WERI-Rb-1 (cell line): ENCODE measurements at regions not wholly inside any gene's neighbourhood (a gene's known extent, or its start where the extent isn't known, plus 50 kb on each side); places are given as distances from the start of the nearest gene placed in this dataset.

Experiments used
- DNase-seq: peaks from one replicate; pipeline ENCODE4 v3.0.0-alpha.2; 2020
- H3K27ac ChIP-seq: fragments of 250-450 bp; sonication (Bioruptor Pico); 2 replicates; pipeline ENCODE4 v1.5.1; 2020; ENCODE audit warnings: mild to moderate bottlenecking, moderate library complexity
- H3K27me3 ChIP-seq: fragments of 250-450 bp; sonication (Bioruptor Pico); 2 replicates; pipeline ENCODE4 v1.5.1; 2021; ENCODE audit warnings: mild to moderate bottlenecking, low read depth, moderate library complexity; ENCODE audit not compliant: insufficient read depth, severe bottlenecking
- H3K36me3 ChIP-seq: fragments of 250-450 bp; sonication (Bioruptor Pico); 2 replicates; pipeline ENCODE4 v1.5.1; 2020; ENCODE audit warnings: mild to moderate bottlenecking, moderate library complexity
- H3K4me3 ChIP-seq: 2 replicates; pipeline ENCODE4 v1.5.1; 2011; ENCODE audit warnings: low read depth, mild to moderate bottlenecking, control low read depth, low read length
- H3K9me3 ChIP-seq: fragments of 250-450 bp; sonication (Bioruptor Pico); 2 replicates; pipeline ENCODE4 v1.5.1; 2021; ENCODE audit warnings: mild to moderate bottlenecking, moderate library complexity; ENCODE audit not compliant: severe bottlenecking
- CTCF ChIP-seq: IDR thresholded peaks from 2 replicates; pipeline ENCODE4 v1.5.1; 2011; ENCODE audit warnings: low read depth, mild to moderate bottlenecking, control low read depth, inconsistent platforms, low read length

DNA sequence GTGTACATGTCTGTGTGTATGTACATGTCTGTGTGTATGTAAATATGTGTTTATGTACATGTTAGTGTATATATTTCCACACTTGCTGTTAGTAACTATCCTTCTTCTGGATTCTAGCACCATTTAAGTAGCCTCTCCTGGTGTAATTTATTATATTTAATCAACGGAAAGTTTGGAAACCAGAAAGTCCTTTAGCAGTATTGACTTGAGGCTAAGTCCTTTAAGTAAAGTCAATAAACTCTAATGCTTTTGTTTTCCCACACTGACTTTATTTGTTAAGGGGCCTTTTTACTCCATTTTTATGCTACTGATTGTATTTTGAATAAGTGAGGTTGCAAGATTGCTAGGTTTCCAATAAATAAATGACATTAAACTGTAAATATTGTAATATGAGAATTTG, 876.4 kb upstream of the SEL1L start:
- Histone ChIP-seq H3K4me3 (no peak overlapping the region), H3K9me3 (no peaks in the 10 kb centered on the region), H3K36me3 (no peaks in the 10 kb centered on the region), H3K27me3 (no peaks in the 10 kb centered on the region), H3K27ac (no peak overlapping the region)
- TF ChIP-seq CTCF: no peak
- no peak for DNase-seq

GRCh38 chr14:82411298-82411697, 877.6 kb upstream of the SEL1L start:
- TF ChIP-seq CTCF: no peak
- Histone ChIP-seq H3K36me3 (no peaks in the 10 kb centered on the region), H3K27ac (no peak overlapping the region), H3K27me3 (no peaks in the 10 kb centered on the region), H3K4me3 (no peak overlapping the region), H3K9me3 (no peaks in the 10 kb centered on the region)
- DNase-seq: no peak

DNA sequence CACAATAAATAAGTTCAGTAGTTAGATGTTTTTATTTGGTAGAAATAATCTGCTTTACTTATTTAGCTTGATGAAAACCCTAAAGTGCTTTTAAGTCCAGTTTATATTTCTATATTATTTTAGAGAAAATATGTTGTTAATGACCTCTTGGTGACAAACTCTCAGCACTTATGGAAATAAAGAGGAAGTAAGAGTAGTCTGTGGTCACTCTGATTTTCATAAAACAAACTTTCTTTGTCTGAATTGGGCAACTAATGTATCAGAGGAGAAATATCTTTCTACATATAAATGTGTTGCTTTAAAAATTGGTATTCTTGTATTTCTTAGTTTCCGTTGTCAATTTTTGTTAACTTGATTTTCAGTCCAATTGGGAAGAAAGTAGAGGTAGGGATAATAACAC, 878.9 kb upstream of the SEL1L start:
- no peak for TF ChIP-seq CTCF
- H3K27ac ChIP-seq: no peak overlapping the region
- no peak for DNase-seq
- H3K4me3 ChIP-seq: no peak overlapping the region
- no peaks in the 10 kb centered on the region for H3K9me3 ChIP-seq
- H3K27me3 ChIP-seq: no peaks in the 10 kb centered on the region
- no peaks in the 10 kb centered on the region for H3K36me3 ChIP-seq

DNA sequence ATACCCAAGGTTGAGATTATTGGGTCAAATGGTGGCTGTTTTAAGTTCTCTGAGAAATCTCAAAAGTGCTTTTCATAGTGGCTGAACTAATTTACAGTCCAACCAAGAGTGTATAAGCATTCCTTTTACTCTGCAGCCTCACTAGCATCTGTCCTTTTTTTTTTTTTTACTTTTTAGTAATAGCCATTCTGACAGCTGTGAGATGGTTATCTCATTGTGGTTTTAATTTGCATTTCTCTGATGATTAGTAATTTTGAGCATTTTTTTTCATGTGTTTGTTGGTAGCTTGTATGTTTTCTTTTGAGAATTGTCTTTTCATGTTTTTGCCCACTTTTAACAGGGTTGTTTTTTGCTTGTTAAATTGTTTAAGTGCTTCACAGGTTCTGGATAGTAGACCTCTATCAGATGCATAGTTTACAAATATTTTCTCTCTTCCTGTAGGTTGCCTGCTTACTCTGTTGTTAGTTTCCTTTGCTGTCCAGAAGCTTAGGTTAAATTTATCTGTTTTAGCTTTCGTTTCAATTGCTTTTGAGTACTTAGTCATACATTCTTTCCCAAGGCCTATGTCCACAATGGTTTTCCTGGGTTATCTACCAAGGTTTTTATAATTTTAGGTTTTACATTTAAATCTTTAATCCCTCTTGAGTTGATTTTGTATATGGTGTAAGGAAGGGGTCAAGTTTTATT, 881.3 kb upstream of the SEL1L start:
- Histone ChIP-seq H3K9me3 (no peaks in the 10 kb centered on the region), H3K4me3 (no peak overlapping the region), H3K27me3 (no peaks in the 10 kb centered on the region), H3K27ac (no peak overlapping the region), H3K36me3 (no peaks in the 10 kb centered on the region)
- DNase-seq: no peak
- no peak for TF ChIP-seq CTCF

DNA sequence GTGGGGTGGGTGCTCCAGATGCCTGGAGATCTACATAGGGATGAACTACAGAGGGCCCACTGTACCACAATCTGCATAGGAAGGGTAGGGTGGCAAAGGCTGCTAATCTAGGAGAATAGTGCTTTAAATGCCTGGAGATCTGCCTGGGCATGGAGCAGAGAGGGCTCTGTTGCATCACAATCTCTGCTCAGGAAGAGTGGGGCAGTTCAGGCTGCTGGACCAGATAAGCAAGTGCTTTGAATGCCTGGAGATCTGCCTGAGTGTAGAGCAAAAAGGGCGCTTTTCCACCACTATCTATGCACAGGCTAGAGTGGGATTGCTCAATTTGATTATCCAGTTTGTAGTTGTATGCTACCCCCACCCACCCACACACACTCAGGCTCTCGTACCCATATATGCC, 886.3 kb upstream of the SEL1L start:
- Histone ChIP-seq H3K27ac (no peak overlapping the region), H3K36me3 (no peaks in the 10 kb centered on the region), H3K4me3 (no peak overlapping the region), H3K9me3 (no peaks in the 10 kb centered on the region), H3K27me3 (no peaks in the 10 kb centered on the region)
- DNase-seq: no peak
- TF ChIP-seq CTCF: no peak

DNA sequence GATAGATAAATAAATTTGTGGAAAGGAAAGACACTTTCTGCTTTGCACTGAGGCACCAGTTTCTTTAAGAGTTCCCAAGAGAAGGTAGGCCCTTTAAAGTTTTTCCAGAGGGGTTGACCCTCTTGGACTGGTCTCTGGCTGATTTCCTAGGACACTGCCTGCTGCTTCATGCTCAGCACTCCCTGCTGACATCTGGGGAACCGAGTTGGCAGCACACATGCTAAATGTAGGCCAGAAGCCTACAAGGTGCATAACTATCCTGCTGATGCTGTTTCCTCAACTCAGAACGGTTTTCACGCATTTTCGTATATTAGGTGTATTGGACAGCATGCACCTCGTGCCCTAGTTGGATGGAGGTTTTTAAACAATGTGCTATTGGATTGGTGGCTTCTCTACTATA, 887.2 kb upstream of the SEL1L start:
- Histone ChIP-seq H3K27ac (no peak overlapping the region), H3K4me3 (no peak overlapping the region), H3K9me3 (no peaks in the 10 kb centered on the region), H3K36me3 (no peaks in the 10 kb centered on the region), H3K27me3 (no peaks in the 10 kb centered on the region)
- DNase-seq: no peak
- no peak for TF ChIP-seq CTCF
